H1 (cell line): ENCODE measurements at regions not wholly inside any gene's neighbourhood (a gene's known extent, or its start where the extent isn't known, plus 50 kb on each side); places are given as distances from the start of the nearest gene placed in this dataset.

Experiments used
- BCL11A ChIP-seq, 2 experiments: IDR thresholded peaks; one replicate each; pipeline ENCODE4 v1.6.1; 2011; ENCODE audit warnings: low read depth in 2 of 2, low read length in 2 of 2, mild to moderate bottlenecking in 2 of 2
- POLR2A ChIP-seq, 2 experiments: IDR thresholded peaks; 1 replicate in 1 of 2; 2 replicates in 1 of 2; pipeline ENCODE4 v1.6.1; 2011; ENCODE audit warnings: low read depth in 2 of 2, low read length in 2 of 2, mild to moderate bottlenecking in 2 of 2; ENCODE audit errors: control extremely low read depth in 1 of 2
- TEAD4 ChIP-seq: IDR thresholded peaks from 2 replicates; pipeline ENCODE4 v1.6.1; 2012; ENCODE audit warnings: low read depth, low read length, inconsistent platforms, mixed read lengths
- YY1 ChIP-seq: IDR thresholded peaks from 2 replicates; pipeline ENCODE4 v1.6.1; 2011; ENCODE audit warnings: low read depth, mild to moderate bottlenecking, low read length
- TF ChIP-seq, protein P1 (sequence below), 3 experiments: IDR thresholded peaks; 1 replicate in 2 of 3; 2 replicates in 1 of 3; pipeline versions ENCODE4 v1.5.1 to v1.6.1; 2011; ENCODE audit warnings: low read length in 3 of 3, mild to moderate bottlenecking in 3 of 3, inconsistent platforms in 2 of 3, low read depth in 1 of 3, moderate library complexity in 1 of 3; ENCODE audit not compliant: insufficient read depth in 1 of 3; ENCODE audit errors: control extremely low read depth in 1 of 3

DNA sequence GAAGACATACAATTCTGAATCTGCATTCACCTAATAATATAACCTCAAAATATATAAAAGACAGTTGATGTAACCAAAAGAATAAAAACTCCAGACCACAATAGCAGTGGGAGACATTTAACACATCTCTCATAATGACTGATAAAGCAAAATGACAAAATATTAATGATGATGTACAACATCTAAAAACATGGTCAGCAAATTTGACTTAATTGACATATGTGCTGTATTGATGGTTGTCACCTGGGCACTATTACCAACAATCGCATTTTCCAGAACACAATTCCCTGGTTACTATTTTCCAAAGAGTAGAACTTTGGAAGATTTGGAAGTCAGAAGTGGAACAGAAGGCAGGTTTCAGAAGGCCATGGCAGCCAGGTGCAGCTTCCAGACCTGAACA is 899.5 kb upstream of the CELF2 start:
- TF ChIP-seq YY1 (no peak), POLR2A (IDR thresholded peaks at IDR 0.05; ENCODE audit: control extremely low read depth in 1 of 2, low read depth in 2 of 2, low read length in 2 of 2) (no peak), TEAD4 (no peak), BCL11A (IDR thresholded peaks at IDR 0.05; ENCODE audit: low read depth in 2 of 2, low read length in 2 of 2) (no peak)
- TF ChIP-seq, protein P1, sequence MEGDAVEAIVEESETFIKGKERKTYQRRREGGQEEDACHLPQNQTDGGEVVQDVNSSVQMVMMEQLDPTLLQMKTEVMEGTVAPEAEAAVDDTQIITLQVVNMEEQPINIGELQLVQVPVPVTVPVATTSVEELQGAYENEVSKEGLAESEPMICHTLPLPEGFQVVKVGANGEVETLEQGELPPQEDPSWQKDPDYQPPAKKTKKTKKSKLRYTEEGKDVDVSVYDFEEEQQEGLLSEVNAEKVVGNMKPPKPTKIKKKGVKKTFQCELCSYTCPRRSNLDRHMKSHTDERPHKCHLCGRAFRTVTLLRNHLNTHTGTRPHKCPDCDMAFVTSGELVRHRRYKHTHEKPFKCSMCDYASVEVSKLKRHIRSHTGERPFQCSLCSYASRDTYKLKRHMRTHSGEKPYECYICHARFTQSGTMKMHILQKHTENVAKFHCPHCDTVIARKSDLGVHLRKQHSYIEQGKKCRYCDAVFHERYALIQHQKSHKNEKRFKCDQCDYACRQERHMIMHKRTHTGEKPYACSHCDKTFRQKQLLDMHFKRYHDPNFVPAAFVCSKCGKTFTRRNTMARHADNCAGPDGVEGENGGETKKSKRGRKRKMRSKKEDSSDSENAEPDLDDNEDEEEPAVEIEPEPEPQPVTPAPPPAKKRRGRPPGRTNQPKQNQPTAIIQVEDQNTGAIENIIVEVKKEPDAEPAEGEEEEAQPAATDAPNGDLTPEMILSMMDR (IDR thresholded peaks at IDR 0.05; ENCODE audit: control extremely low read depth in 1 of 3, insufficient read depth in 1 of 3, low read depth in 1 of 3, low read length in 3 of 3): no peak
